ENCODE measurements at regions not wholly inside any gene's neighbourhood (a gene's known extent, or its start where the extent isn't known, plus 50 kb on each side); places are given as distances from the start of the nearest gene placed in this dataset.
A peak's percentile ranks its signal among the peaks of the same experiment; 100 is the strongest.

- H3K79me2 ChIP-seq (ENCODE audit: low read length): no peaks in the 10 kb centered on the region
- no peaks in the 10 kb centered on the region for H3K27me3 ChIP-seq (ENCODE audit: low read length)
- H3K36me3 ChIP-seq (ENCODE audit: low read depth, low read length): no peaks in the 10 kb centered on the region
- H3K27ac ChIP-seq (ENCODE audit: low read length): no peak overlapping the region
- H3K9me2 ChIP-seq (replicated peaks; ENCODE audit: low read length): no peaks in the 10 kb centered on the region
- ATAC-seq: no peak
- no peaks in the 10 kb centered on the region for H3K4me1 ChIP-seq (ENCODE audit: insufficient read depth, low read length)
- no peak overlapping the region for H3K4me3 ChIP-seq (ENCODE audit: low read length)
- no peaks in the 10 kb centered on the region for H3K9me3 ChIP-seq (ENCODE audit: low read length)
- TF ChIP-seq EZH2phosphoT487 (IDR thresholded peaks at IDR 0.05; ENCODE audit: borderline replicate concordance, low read length) (no peak), EZH2 (IDR thresholded peaks at IDR 0.05; ENCODE audit: low read length, unreplicated experiment) (no peak), CTCF (conservative IDR thresholded peaks at IDR 0.05; ENCODE audit: low read depth, low read length) (no peak)
- CTCF ChIA-PET: no interaction called here
- intact Hi-C loops (cut with micrococcal nuclease): no loop called here
- no peak for DNase-seq
- no peak overlapping the region for H2AFZ ChIP-seq (ENCODE audit: low read length)
- no TSS peak for BruUV-seq (replicated peaks)
- POLR2A ChIA-PET (ENCODE audit: unreplicated experiment): no interaction called here
- no peak overlapping the region for H3K9ac ChIP-seq (ENCODE audit: low read length)
- H4K20me1 ChIP-seq (ENCODE audit: low read length): no peaks in the 10 kb centered on the region
- H3F3A ChIP-seq (ENCODE audit: low read length, unreplicated experiment): no peaks in the 10 kb centered on the region
- H3K4me2 ChIP-seq (ENCODE audit: low read length): no peak overlapping the region
These were observed 545.3 kb upstream of the VSTM2A start for GRCh38 chr7:53996876-53997275.

GRCh38 chr7:54014765-54015164, 527.4 kb upstream of the VSTM2A start:
- Histone ChIP-seq H3K27ac (ENCODE audit: low read length) (no peak overlapping the region), H3K9ac (ENCODE audit: low read length) (no peak overlapping the region), H3K9me3 (ENCODE audit: low read length) (no peaks in the 10 kb centered on the region), H3K36me3 (ENCODE audit: low read depth, low read length) (no peaks in the 10 kb centered on the region), H3K4me1 (ENCODE audit: insufficient read depth, low read length) (no peaks in the 10 kb centered on the region), H3K4me2 (ENCODE audit: low read length) (no peak overlapping the region), H3K27me3 (ENCODE audit: low read length) (no peaks in the 10 kb centered on the region), H3K4me3 (ENCODE audit: low read length) (no peak overlapping the region), H3F3A (ENCODE audit: low read length, unreplicated experiment) (no peaks in the 10 kb centered on the region), H3K9me2 (replicated peaks; ENCODE audit: low read length) (no peaks in the 10 kb centered on the region), H3K79me2 (ENCODE audit: low read length) (no peaks in the 10 kb centered on the region), H4K20me1 (ENCODE audit: low read length) (no peaks in the 10 kb centered on the region), H2AFZ (ENCODE audit: low read length) (no peak overlapping the region)
- POLR2A ChIA-PET (ENCODE audit: unreplicated experiment): no interaction called here
- DNase-seq: no peak
- CTCF ChIA-PET: no interaction called here
- intact Hi-C loops (cut with micrococcal nuclease): no loop called here
- TF ChIP-seq EZH2phosphoT487 (IDR thresholded peaks at IDR 0.05; ENCODE audit: borderline replicate concordance, low read length): no peak
- no peak for TF ChIP-seq CTCF (conservative IDR thresholded peaks at IDR 0.05; ENCODE audit: low read depth, low read length)
- TF ChIP-seq EZH2 (IDR thresholded peaks at IDR 0.05; ENCODE audit: low read length, unreplicated experiment): no peak
- BruUV-seq (replicated peaks): no TSS peak
- ATAC-seq: no peak

GRCh38 chr7:54015251-54015650, 526.9 kb upstream of the VSTM2A start:
- Histone ChIP-seq H3K9me3 (ENCODE audit: low read length) (no peaks in the 10 kb centered on the region), H4K20me1 (ENCODE audit: low read length) (no peaks in the 10 kb centered on the region), H3F3A (ENCODE audit: low read length, unreplicated experiment) (no peaks in the 10 kb centered on the region), H3K27me3 (ENCODE audit: low read length) (no peaks in the 10 kb centered on the region), H3K4me1 (ENCODE audit: insufficient read depth, low read length) (no peaks in the 10 kb centered on the region), H2AFZ (ENCODE audit: low read length) (no peak overlapping the region), H3K79me2 (ENCODE audit: low read length) (no peaks in the 10 kb centered on the region), H3K4me3 (ENCODE audit: low read length) (no peak overlapping the region), H3K9me2 (replicated peaks; ENCODE audit: low read length) (no peaks in the 10 kb centered on the region), H3K27ac (ENCODE audit: low read length) (no peak overlapping the region), H3K36me3 (ENCODE audit: low read depth, low read length) (no peaks in the 10 kb centered on the region), H3K4me2 (ENCODE audit: low read length) (no peak overlapping the region), H3K9ac (ENCODE audit: low read length) (no peak overlapping the region)
- ChIA-PET POLR2A (ENCODE audit: unreplicated experiment) (no interaction called here), CTCF (no interaction called here)
- TF ChIP-seq CTCF (conservative IDR thresholded peaks at IDR 0.05; ENCODE audit: low read depth, low read length): no peak
- TF ChIP-seq EZH2phosphoT487 (IDR thresholded peaks at IDR 0.05; ENCODE audit: borderline replicate concordance, low read length): no peak
- TF ChIP-seq EZH2 (IDR thresholded peaks at IDR 0.05; ENCODE audit: low read length, unreplicated experiment): no peak
- intact Hi-C loops (cut with micrococcal nuclease): no loop called here
- ATAC-seq (peak; percentile 45), DNase-seq (no peak)
- no TSS peak for BruUV-seq (replicated peaks)
